WTC11 (cell line): ENCODE measurements at regions not wholly inside any gene's neighbourhood (a gene's known extent, or its start where the extent isn't known, plus 50 kb on each side); places are given as distances from the start of the nearest gene placed in this dataset.

ENCODE experiments used
- CTCF ChIP-seq: fragments of 200-600 bp; IDR thresholded peaks from 2 replicates; pipeline ENCODE4 v1.8.0; 2022; ENCODE audit warnings: antibody characterized with exemption
- MAX ChIP-seq: sonication (generic); formaldehyde crosslinking; IDR thresholded peaks from 2 replicates; pipeline ENCODE4 v1.8.0; 2022; ENCODE audit warnings: mild to moderate bottlenecking, missing genetic modification reagents

GRCh38 chr2:207260947-207261346, 95.2 kb upstream of the KLF7 start:
- TF ChIP-seq CTCF (no peak), MAX (CRISPR knock-in tag) (no peak)
